WTC11 (cell line): ENCODE measurements at regions not wholly inside any gene's neighbourhood (a gene's known extent, or its start where the extent isn't known, plus 50 kb on each side); places are given as distances from the start of the nearest gene placed in this dataset.

Source experiments
- CREB1 ChIP-seq: sonication (generic); formaldehyde crosslinking; IDR thresholded peaks from 2 replicates; pipeline ENCODE4 v1.8.0; 2023; ENCODE audit warnings: mild to moderate bottlenecking, missing genetic modification reagents
- FOXK1 ChIP-seq: sonication (generic); formaldehyde crosslinking; IDR thresholded peaks from 2 replicates; pipeline ENCODE4 v1.8.0; 2022; ENCODE audit warnings: mild to moderate bottlenecking, moderate library complexity, missing genetic modification reagents
- RELA ChIP-seq: sonication (generic); formaldehyde crosslinking; IDR thresholded peaks from 2 replicates; pipeline ENCODE4 v1.8.1; 2022; ENCODE audit warnings: missing genetic modification reagents, mild to moderate bottlenecking, borderline replicate concordance
- ZNF121 ChIP-seq: sonication (generic); formaldehyde crosslinking; IDR thresholded peaks from 2 replicates; pipeline ENCODE4 v1.8.0; 2023; ENCODE audit warnings: missing genetic modification reagents
- ZNF219 ChIP-seq: sonication (generic); formaldehyde crosslinking; IDR thresholded peaks from 2 replicates; pipeline ENCODE4 v1.8.0; 2023; ENCODE audit warnings: missing genetic modification reagents, mild to moderate bottlenecking, borderline replicate concordance
- ZNF671 ChIP-seq: fragments of 250-450 bp; sonication (Bioruptor Pico); IDR thresholded peaks from 2 replicates; pipeline ENCODE4 v1.8.0; 2021; ENCODE audit warnings: mild to moderate bottlenecking
- TF ChIP-seq, protein P1 (sequence below): fragments of 200-600 bp; IDR thresholded peaks from 2 replicates; pipeline ENCODE4 v1.8.0; 2022; ENCODE audit warnings: antibody characterized with exemption
- TF ChIP-seq, protein P2 (sequence below): sonication (generic); formaldehyde crosslinking; IDR thresholded peaks from 2 replicates; pipeline ENCODE4 v1.8.0; 2022; ENCODE audit warnings: mild to moderate bottlenecking, missing genetic modification reagents

DNA sequence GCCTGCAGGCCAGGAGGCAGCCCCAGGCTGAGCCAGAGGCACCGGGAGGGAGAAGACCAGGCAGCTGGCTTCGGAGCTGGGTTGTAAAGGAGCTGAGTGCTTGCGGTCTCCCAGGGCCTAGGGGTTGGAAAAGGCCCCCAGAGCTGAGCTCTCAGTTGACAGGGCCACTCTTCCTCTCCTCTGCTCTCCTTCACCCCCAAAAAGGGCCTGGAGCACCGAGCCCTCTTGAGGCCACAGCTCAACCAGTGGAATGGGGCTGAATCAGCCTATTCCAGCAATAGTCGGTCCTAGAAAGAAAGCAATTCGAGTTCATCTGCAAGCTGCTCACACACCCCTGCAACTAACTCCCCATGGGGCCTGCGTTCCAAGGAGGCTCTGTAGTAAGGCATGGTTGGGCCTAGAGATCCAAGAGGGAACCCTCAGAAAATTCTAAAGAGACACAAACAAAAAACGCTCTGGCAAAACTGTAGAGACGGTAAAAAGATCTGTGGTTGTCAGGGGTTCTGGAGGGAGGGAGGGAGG, 205.0 kb downstream of the BUD13 start:
- TF ChIP-seq CREB1 (no peak), ZNF219 (CRISPR knock-in tag) (no peak), RELA (no peak), ZNF671 (CRISPR knock-in tag) (no peak), FOXK1 (CRISPR knock-in tag) (no peak), ZNF121 (CRISPR knock-in tag) (no peak)
- TF ChIP-seq, protein P1, sequence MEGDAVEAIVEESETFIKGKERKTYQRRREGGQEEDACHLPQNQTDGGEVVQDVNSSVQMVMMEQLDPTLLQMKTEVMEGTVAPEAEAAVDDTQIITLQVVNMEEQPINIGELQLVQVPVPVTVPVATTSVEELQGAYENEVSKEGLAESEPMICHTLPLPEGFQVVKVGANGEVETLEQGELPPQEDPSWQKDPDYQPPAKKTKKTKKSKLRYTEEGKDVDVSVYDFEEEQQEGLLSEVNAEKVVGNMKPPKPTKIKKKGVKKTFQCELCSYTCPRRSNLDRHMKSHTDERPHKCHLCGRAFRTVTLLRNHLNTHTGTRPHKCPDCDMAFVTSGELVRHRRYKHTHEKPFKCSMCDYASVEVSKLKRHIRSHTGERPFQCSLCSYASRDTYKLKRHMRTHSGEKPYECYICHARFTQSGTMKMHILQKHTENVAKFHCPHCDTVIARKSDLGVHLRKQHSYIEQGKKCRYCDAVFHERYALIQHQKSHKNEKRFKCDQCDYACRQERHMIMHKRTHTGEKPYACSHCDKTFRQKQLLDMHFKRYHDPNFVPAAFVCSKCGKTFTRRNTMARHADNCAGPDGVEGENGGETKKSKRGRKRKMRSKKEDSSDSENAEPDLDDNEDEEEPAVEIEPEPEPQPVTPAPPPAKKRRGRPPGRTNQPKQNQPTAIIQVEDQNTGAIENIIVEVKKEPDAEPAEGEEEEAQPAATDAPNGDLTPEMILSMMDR, result no peak
- TF ChIP-seq, protein P2, sequence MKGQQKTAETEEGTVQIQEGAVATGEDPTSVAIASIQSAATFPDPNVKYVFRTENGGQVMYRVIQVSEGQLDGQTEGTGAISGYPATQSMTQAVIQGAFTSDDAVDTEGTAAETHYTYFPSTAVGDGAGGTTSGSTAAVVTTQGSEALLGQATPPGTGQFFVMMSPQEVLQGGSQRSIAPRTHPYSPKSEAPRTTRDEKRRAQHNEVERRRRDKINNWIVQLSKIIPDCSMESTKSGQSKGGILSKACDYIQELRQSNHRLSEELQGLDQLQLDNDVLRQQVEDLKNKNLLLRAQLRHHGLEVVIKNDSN (CRISPR knock-in tag), result no peak
